ENCODE measurements at regions not wholly inside any gene's neighbourhood (a gene's known extent, or its start where the extent isn't known, plus 50 kb on each side); places are given as distances from the start of the nearest gene placed in this dataset.
"Not testable (repeated sequence)": the region's sequence is repeated elsewhere in the genome, so short reads cannot be mapped to it uniquely, and the experiment has no call there.

GRCh38 chr12:25702553-25702952 is 149.5 kb upstream of the LMNTD1 start:
- H3K9ac ChIP-seq, result no peak overlapping the region
- H3K4me1 ChIP-seq, result no peaks in the 10 kb centered on the region
- no peak overlapping the region for H3K4me2 ChIP-seq
- H3K4me3 Mint-ChIP-seq, result no peak overlapping the region
- H3K79me2 ChIP-seq (ENCODE audit: low read depth), result no peaks in the 10 kb centered on the region
- H3K27ac ChIP-seq, result no peak overlapping the region
- no peaks in the 10 kb centered on the region for H3K9me3 ChIP-seq (ENCODE audit: low read depth)
- peaks cover 1% of the 10 kb centered on the region for H3K36me3 Mint-ChIP-seq
- no peaks in the 10 kb centered on the region for H3K36me3 ChIP-seq
- no peaks in the 10 kb centered on the region for H4K20me1 ChIP-seq (ENCODE audit: low read depth)
- H3K27me3 ChIP-seq, result no peaks in the 10 kb centered on the region
- no peak for DNase-seq (ENCODE audit: low spot score)
- H2AFZ ChIP-seq (replicated peaks), result no peak overlapping the region
- TF ChIP-seq EZH2phosphoT487 (IDR thresholded peaks at IDR 0.05) (no peak), EZH2 (IDR thresholded peaks at IDR 0.05) (no peak), CTCF (IDR thresholded peaks at IDR 0.05) (no peak)
- H3F3A ChIP-seq (ENCODE audit: low read depth), result no peaks in the 10 kb centered on the region
- no peaks in the 10 kb centered on the region for H3K27me3 Mint-ChIP-seq (ENCODE audit: insufficient read depth, low read depth)
- peaks cover 5% of the 10 kb centered on the region for H3K9me3 Mint-ChIP-seq
- H3K27ac Mint-ChIP-seq, result no peak overlapping the region
- no peaks in the 10 kb centered on the region for H3K4me1 Mint-ChIP-seq
- H3K4me3 ChIP-seq, result no peak overlapping the region

GRCh38 chr12:25705261-25705660 is 152.2 kb upstream of the LMNTD1 start:
- no peaks in the 10 kb centered on the region for H3F3A ChIP-seq (ENCODE audit: low read depth)
- H3K36me3 Mint-ChIP-seq, result peaks cover 1% of the 10 kb centered on the region
- no peak overlapping the region for H3K9ac ChIP-seq
- H3K4me1 ChIP-seq, result peaks cover under 1% of the 10 kb centered on the region
- no peaks in the 10 kb centered on the region for H3K36me3 ChIP-seq
- no peak overlapping the region for H2AFZ ChIP-seq (replicated peaks)
- H3K4me2 ChIP-seq, result no peak overlapping the region
- no peaks in the 10 kb centered on the region for H3K27me3 ChIP-seq
- no peak overlapping the region for H3K4me3 ChIP-seq
- TF ChIP-seq EZH2 (IDR thresholded peaks at IDR 0.05) (no peak), EZH2phosphoT487 (IDR thresholded peaks at IDR 0.05) (no peak), CTCF (IDR thresholded peaks at IDR 0.05) (no peak)
- DNase-seq (ENCODE audit: low spot score), result no peak
- H3K4me3 Mint-ChIP-seq, result no peak overlapping the region
- H4K20me1 ChIP-seq (ENCODE audit: low read depth), result no peaks in the 10 kb centered on the region
- no peaks in the 10 kb centered on the region for H3K27me3 Mint-ChIP-seq (ENCODE audit: insufficient read depth, low read depth)
- no peak overlapping the region for H3K27ac Mint-ChIP-seq
- H3K79me2 ChIP-seq (ENCODE audit: low read depth), result no peaks in the 10 kb centered on the region
- no peak overlapping the region for H3K27ac ChIP-seq
- H3K9me3 ChIP-seq (ENCODE audit: low read depth), result no peaks in the 10 kb centered on the region
- H3K9me3 Mint-ChIP-seq, result peaks cover 14% of the 10 kb centered on the region
- H3K4me1 Mint-ChIP-seq, result no peaks in the 10 kb centered on the region

- H3K4me3 Mint-ChIP-seq; H3K4me1 Mint-ChIP-seq; H3K4me2 ChIP-seq; H3K9ac ChIP-seq; H3K79me2 ChIP-seq (ENCODE audit: low read depth); H3K36me3 ChIP-seq; H3K27me3 Mint-ChIP-seq (ENCODE audit: insufficient read depth, low read depth); H3K36me3 Mint-ChIP-seq; DNase-seq (ENCODE audit: low spot score); H3K27ac Mint-ChIP-seq; H3K27me3 ChIP-seq; H3K9me3 ChIP-seq (ENCODE audit: low read depth); H4K20me1 ChIP-seq (ENCODE audit: low read depth); H3F3A ChIP-seq (ENCODE audit: low read depth); H3K27ac ChIP-seq; H3K4me3 ChIP-seq; H2AFZ ChIP-seq (replicated peaks): not testable (repeated sequence)
- peaks cover 15% of the 10 kb centered on the region for H3K4me1 ChIP-seq
- peaks cover 21% of the 10 kb centered on the region for H3K9me3 Mint-ChIP-seq
Measured at GRCh38 chr12:25706646-25707045, 153.6 kb upstream of the LMNTD1 start.

- Histone ChIP-seq H2AFZ (replicated peaks) (no peak overlapping the region), H3K27me3 (no peaks in the 10 kb centered on the region), H3K36me3 (no peaks in the 10 kb centered on the region), H3K9me3 (ENCODE audit: low read depth) (no peaks in the 10 kb centered on the region), H3K79me2 (ENCODE audit: low read depth) (no peaks in the 10 kb centered on the region), H3K4me3 (no peak overlapping the region), H3K27ac (no peak overlapping the region), H3K4me1 (peaks cover 15% of the 10 kb centered on the region), H3F3A (ENCODE audit: low read depth) (no peaks in the 10 kb centered on the region), H4K20me1 (ENCODE audit: low read depth) (no peaks in the 10 kb centered on the region), H3K4me2 (no peak overlapping the region), H3K9ac (no peak overlapping the region)
- DNase-seq (ENCODE audit: low spot score), result no peak
- Mint-ChIP-seq H3K4me3 (no peak overlapping the region), H3K27me3 (ENCODE audit: insufficient read depth, low read depth) (no peaks in the 10 kb centered on the region), H3K36me3 (peaks cover 1% of the 10 kb centered on the region), H3K27ac (no peak overlapping the region), H3K9me3 (peaks cover 21% of the 10 kb centered on the region), H3K4me1 (no peaks in the 10 kb centered on the region)
- TF ChIP-seq EZH2 (IDR thresholded peaks at IDR 0.05), result no peak
- no peak for TF ChIP-seq CTCF (IDR thresholded peaks at IDR 0.05)
- no peak for TF ChIP-seq EZH2phosphoT487 (IDR thresholded peaks at IDR 0.05)
Measured at GRCh38 chr12:25707056-25707455, 154.0 kb upstream of the LMNTD1 start.

All from neural progenitor cell (in vitro differentiated cells).